Fibroblast of pulmonary artery (primary cell): ENCODE measurements at regions not wholly inside any gene's neighbourhood (a gene's known extent, or its start where the extent isn't known, plus 50 kb on each side); places are given as distances from the start of the nearest gene placed in this dataset.

Experiments used
- DNase-seq: peaks from one replicate; pipeline ENCODE4 v3.0.0-alpha.2; 2010; ENCODE audit warnings: low read depth
- H3K4me3 ChIP-seq: replicated peaks from 2 replicates; pipeline ENCODE4 v1.5.1; 2011; ENCODE audit warnings: low read depth, mild to moderate bottlenecking, control low read depth, low read length, moderate library complexity
- TF ChIP-seq, protein P1 (sequence below): IDR thresholded peaks from 2 replicates; pipeline ENCODE4 v1.5.1; 2011; ENCODE audit warnings: mild to moderate bottlenecking, control low read depth, low read length, inconsistent platforms; ENCODE audit errors: missing control alignments

DNA sequence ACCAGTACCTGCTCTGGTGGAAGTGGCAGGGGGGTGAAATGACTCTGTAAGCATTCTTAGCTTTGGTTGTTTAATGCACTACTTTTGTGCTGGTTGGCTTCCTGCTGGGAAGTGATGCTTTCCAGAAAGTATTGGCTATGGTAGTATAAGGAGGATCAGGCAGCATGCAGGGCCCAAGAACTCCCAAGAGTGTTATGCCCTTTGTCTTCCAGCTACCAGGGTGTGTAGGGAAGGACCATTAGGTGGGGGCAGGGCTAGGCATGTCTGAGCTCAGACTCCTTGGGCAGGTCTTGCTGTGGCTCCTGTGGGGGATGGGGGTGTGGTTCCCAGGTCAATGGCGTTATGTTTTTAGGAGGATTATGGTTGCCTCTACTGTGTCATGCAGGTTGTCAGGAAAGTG, 135.8 kb upstream of the TRPC7 start:
- no peak overlapping the region for H3K4me3 ChIP-seq
- no peak for DNase-seq
- TF ChIP-seq, protein P1, sequence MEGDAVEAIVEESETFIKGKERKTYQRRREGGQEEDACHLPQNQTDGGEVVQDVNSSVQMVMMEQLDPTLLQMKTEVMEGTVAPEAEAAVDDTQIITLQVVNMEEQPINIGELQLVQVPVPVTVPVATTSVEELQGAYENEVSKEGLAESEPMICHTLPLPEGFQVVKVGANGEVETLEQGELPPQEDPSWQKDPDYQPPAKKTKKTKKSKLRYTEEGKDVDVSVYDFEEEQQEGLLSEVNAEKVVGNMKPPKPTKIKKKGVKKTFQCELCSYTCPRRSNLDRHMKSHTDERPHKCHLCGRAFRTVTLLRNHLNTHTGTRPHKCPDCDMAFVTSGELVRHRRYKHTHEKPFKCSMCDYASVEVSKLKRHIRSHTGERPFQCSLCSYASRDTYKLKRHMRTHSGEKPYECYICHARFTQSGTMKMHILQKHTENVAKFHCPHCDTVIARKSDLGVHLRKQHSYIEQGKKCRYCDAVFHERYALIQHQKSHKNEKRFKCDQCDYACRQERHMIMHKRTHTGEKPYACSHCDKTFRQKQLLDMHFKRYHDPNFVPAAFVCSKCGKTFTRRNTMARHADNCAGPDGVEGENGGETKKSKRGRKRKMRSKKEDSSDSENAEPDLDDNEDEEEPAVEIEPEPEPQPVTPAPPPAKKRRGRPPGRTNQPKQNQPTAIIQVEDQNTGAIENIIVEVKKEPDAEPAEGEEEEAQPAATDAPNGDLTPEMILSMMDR: no peak

DNA sequence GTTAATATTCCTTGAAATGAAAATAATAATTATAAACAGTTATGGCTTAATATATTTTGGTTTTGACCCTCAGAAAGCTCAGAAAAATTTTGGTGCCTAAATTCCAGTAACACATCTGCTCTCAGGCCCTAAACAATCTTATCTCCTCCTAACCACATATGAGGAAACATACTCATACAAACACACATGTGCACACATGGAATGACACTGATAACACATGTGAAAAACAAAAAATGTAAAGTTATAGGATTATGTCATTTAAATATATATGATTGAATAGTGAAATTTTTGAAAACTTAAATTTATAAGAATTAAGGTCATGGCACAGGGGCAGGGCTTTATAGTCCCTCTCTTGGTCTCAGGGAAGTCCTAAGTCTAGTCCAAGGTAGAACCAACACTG, 127.2 kb upstream of the TRPC7 start:
- DNase-seq: no peak
- TF ChIP-seq, protein P1: no peak
- no peak overlapping the region for H3K4me3 ChIP-seq

DNA sequence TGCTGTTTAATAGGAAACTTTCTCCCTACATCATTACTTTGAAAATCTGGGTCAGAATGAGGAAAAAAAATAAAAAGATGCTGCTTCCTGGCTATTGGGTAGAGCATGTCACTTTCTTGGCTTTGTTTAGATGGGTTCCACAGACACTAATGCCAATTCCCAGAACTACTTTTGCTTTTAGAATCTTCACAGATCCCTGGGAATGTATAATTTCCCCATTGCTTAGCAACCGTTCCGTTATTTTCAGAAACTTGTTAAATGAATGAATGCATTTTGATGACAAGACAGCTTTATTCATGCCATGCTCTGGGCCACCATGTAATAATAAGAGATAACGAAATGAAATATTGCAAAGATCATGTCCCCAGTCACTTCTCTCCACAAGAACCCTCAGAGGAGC, 126.5 kb upstream of the TRPC7 start:
- TF ChIP-seq, protein P1: no peak
- DNase-seq: no peak
- H3K4me3 ChIP-seq: no peak overlapping the region

DNA sequence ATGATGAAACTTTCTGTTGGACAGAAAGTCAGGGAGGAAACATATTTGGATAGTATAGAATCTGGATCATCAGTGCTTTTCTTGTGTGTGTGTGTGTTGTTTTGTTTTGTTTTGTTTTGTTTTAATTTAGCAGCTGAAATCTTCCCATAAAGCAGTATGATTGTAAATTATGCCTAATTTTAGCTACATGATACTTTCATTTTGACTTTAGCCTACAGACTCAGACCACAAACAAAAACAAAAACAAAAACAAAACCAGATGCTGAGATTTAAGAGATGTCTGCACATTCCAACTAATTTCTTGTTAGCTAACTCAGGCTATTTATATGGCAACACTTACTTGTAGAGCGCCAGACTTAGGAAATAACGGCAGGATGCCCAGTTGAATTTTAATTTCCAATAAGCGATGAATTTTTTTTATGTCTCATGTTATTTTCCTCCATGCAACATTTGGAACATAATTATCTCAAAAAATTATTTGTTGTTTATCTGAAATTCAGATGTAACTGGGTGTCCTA, 119.5 kb upstream of the TRPC7 start:
- TF ChIP-seq, protein P1: no peak
- DNase-seq: no peak
- no peak overlapping the region for H3K4me3 ChIP-seq

DNA sequence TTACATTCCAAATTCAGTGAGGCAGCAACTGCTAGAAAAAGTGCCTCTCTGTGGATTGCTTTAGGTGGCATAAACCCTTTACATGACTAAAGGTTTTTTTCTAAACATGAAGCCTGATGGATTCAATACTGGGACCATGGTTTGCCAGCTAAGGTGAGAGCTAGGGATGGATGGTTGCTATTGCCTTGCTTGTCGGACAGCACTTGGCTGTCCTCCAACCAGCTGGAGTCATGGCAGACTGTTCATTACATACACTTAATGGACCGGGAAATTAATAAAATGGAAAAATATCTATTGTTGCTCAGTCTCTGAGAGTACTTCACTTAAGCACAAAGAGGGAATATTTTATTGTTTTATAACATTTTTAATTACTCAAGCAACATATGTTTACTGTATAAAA, 116.9 kb upstream of the TRPC7 start:
- TF ChIP-seq, protein P1: no peak
- no peak overlapping the region for H3K4me3 ChIP-seq
- no peak for DNase-seq

DNA sequence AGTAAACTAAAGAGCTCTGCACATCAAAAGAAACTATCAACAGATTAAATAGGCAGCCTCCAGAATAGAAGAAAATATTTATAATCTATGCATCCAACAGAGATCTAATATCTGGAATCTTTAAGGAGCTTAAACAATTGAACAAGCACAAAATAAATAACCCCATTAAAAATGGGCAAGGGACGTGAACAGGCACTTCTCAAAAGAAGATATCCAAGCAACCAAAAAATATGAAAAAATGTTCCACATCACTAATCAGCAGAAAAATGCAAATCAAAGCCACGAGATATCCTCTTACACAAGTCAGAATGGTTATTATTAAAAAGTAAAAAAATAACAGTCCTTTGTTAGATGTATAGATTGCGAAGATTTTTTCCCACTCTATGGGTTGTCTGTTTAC, 109.1 kb upstream of the TRPC7 start:
- TF ChIP-seq, protein P1: no peak
- no peak for DNase-seq
- no peak overlapping the region for H3K4me3 ChIP-seq

DNA sequence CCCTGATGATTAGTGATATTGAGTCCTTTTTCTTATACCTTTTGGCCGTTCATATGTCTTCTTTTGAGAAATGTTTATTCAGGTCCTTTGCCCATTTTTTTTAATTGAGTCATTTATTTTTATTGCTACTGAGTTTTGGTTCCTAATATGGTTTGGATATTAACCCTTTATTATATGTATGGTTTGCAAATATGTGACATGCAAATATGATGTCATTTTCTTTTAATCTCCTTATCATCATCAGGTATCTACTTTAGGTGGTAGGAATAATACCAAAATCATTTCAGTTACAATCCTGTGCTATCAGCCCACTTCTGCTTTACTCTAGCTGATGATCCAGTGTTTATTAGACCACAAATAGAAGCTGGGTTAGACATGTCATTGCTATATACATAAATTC, 102.3 kb upstream of the TRPC7 start:
- TF ChIP-seq, protein P1: no peak
- H3K4me3 ChIP-seq: no peak overlapping the region
- DNase-seq: no peak
